ENCODE measurements at regions not wholly inside any gene's neighbourhood (a gene's known extent, or its start where the extent isn't known, plus 50 kb on each side); places are given as distances from the start of the nearest gene placed in this dataset.

- BruUV-seq (replicated peaks) = no TSS peak
- H3K4me3 ChIP-seq (replicated peaks in 1 of 2; ENCODE audit: low read depth in 1 of 2, low read length in 2 of 2) = no peak overlapping the region
- H3K9ac ChIP-seq (ENCODE audit: low read length) = no peak overlapping the region
- no peak overlapping the region for H2AFZ ChIP-seq (ENCODE audit: low read depth, low read length, poor library complexity, severe bottlenecking)
- H3K4me2 ChIP-seq (ENCODE audit: low read length) = no peak overlapping the region
- no peaks in the 10 kb centered on the region for H3K79me2 ChIP-seq (ENCODE audit: insufficient read depth, low read length)
- intact Hi-C loops (cut with micrococcal nuclease) = no loop called here
- no peak for TF ChIP-seq CTCF (IDR thresholded peaks at IDR 0.05 in 2 of 3, conservative IDR thresholded peaks at IDR 0.05 in 1 of 3; ENCODE audit: borderline replicate concordance in 1 of 3, insufficient read depth in 1 of 3, low read depth in 2 of 3, low read length in 2 of 3)
- TF ChIP-seq EZH2phosphoT487 (IDR thresholded peaks at IDR 0.05; ENCODE audit: borderline replicate concordance) = no peak
- TF ChIP-seq POLR2A (IDR thresholded peaks at IDR 0.05; ENCODE audit: borderline replicate concordance, extremely low read depth, insufficient read depth, insufficient read length) = no peak
- TF ChIP-seq SP1 (IDR thresholded peaks at IDR 0.05; ENCODE audit: low read depth) = no peak
- TF ChIP-seq ATF3 (IDR thresholded peaks at IDR 0.05) = no peak
- TF ChIP-seq YY1 (IDR thresholded peaks at IDR 0.05; ENCODE audit: extremely low read depth, insufficient replicate concordance, low read depth, low read length) = no peak
- no peak for TF ChIP-seq ELF1 (IDR thresholded peaks at IDR 0.05; ENCODE audit: borderline replicate concordance, low read depth)
- no peak for TF ChIP-seq TCF7L2 (IDR thresholded peaks at IDR 0.05; ENCODE audit: borderline replicate concordance, extremely low read depth, insufficient read depth, insufficient read length)
- TF ChIP-seq CEBPB (IDR thresholded peaks at IDR 0.05; ENCODE audit: low read depth) = no peak
- TF ChIP-seq MAX (IDR thresholded peaks at IDR 0.05) = no peak
- TF ChIP-seq REST (IDR thresholded peaks at IDR 0.05; ENCODE audit: low read depth) = no peak
- no peak for TF ChIP-seq SIN3A (IDR thresholded peaks at IDR 0.05; ENCODE audit: low read depth)
- no peaks in the 10 kb centered on the region for H3K9me3 ChIP-seq (ENCODE audit: control insufficient read depth in 1 of 2, insufficient read depth in 1 of 2, low read depth in 1 of 2, low read length in 2 of 2)
- ChIA-PET RAD21 (ENCODE audit: low non-redundant PET in 1 of 2, low total read pairs in 2 of 2, uncharacterized antibody in 2 of 2, unreplicated experiment in 2 of 2) (no interaction called here), POLR2A (no interaction called here), CTCF (no interaction called here)
- peaks cover 0 to 6% of the 10 kb centered on the region in 2 experiments; a peak in 1 of 4 replicates for H3K4me1 ChIP-seq (ENCODE audit: control insufficient read depth in 1 of 2, insufficient read depth in 2 of 2, low read length in 2 of 2)
- H3K36me3 ChIP-seq (ENCODE audit: control insufficient read depth in 1 of 2, insufficient read depth in 2 of 2, low read length in 2 of 2) = no peaks in the 10 kb centered on the region
- no peak for ATAC-seq
- no peak for DNase-seq (ENCODE audit: low read depth, low spot score)
- H3K27me3 ChIP-seq (ENCODE audit: insufficient read depth, low read length) = no peaks in the 10 kb centered on the region
- H4K20me1 ChIP-seq (ENCODE audit: insufficient read depth) = no peaks in the 10 kb centered on the region
- H3K27ac ChIP-seq (ENCODE audit: low read depth, low read length) = no peak overlapping the region
- no peaks in the 10 kb centered on the region for H3K9me2 ChIP-seq (ENCODE audit: insufficient read depth)
Measured at GRCh38 chr11:11171854-11172253, 181.2 kb downstream of the CSNK2A3 start.

Data from HCT116 (cell line).